Keratinocyte (primary cell): ENCODE measurements at regions not wholly inside any gene's neighbourhood (a gene's known extent, or its start where the extent isn't known, plus 50 kb on each side); places are given as distances from the start of the nearest gene placed in this dataset.

Experiments used
- DNase-seq: peaks from one replicate; pipeline ENCODE4 v3.0.0-alpha.2; 2011; ENCODE audit warnings: low read depth, missing footprints, low spot score
- FAIRE-seq: peaks from 2 replicates; lab custom pipeline; 2011; peaks lifted over from hg19 to GRCh38; lab: Jason Lieb, UNC
- H2AFZ ChIP-seq: 2 replicates; pipeline ENCODE4 v1.6.0; 2012; ENCODE audit warnings: low read length, control low read depth, inconsistent platforms; ENCODE audit not compliant: control insufficient read depth
- H3K27ac ChIP-seq: 2 replicates; pipeline ENCODE4 v1.5.1; 2011; ENCODE audit warnings: low read length; ENCODE audit not compliant: control insufficient read depth, insufficient read depth
- H3K27me3 ChIP-seq: 3 replicates; pipeline ENCODE4 v1.6.0; 2011; ENCODE audit warnings: low read length; ENCODE audit not compliant: control insufficient read depth, insufficient read depth; ENCODE audit errors: extremely low read depth
- H3K36me3 ChIP-seq, 2 experiments: 2 replicates in 1 of 2; 3 replicates in 1 of 2; pipeline ENCODE4 v1.5.1; 2011; ENCODE audit warnings: low read length in 2 of 2, mild to moderate bottlenecking in 1 of 2; ENCODE audit not compliant: control insufficient read depth in 2 of 2, insufficient read depth in 2 of 2; ENCODE audit errors: extremely low read depth in 1 of 2
- H3K4me1 ChIP-seq: 3 replicates; pipeline ENCODE4 v1.5.1; 2011; ENCODE audit warnings: low read length; ENCODE audit not compliant: control insufficient read depth, insufficient read depth; ENCODE audit errors: extremely low read depth
- H3K4me2 ChIP-seq: 3 replicates; pipeline ENCODE4 v1.6.0; 2011; ENCODE audit warnings: low read depth, low read length; ENCODE audit not compliant: control insufficient read depth, insufficient read depth; ENCODE audit errors: extremely low read depth
- H3K4me3 ChIP-seq, 3 experiments: fragments of 200-600 bp in 1 of 3; sonication (generic) in 1 of 3; 2 replicates in 2 of 3; 3 replicates in 1 of 3; pipeline ENCODE4 v1.5.1; 2011 to 2016; ENCODE audit warnings: low read length in 3 of 3, mild to moderate bottlenecking in 3 of 3, control low read depth in 2 of 3, inconsistent platforms in 1 of 3, low read depth in 1 of 3, mixed read lengths in 1 of 3, mixed run types in 1 of 3, moderate library complexity in 1 of 3; ENCODE audit not compliant: control insufficient read depth in 2 of 3, insufficient read depth in 2 of 3; ENCODE audit errors: extremely low read depth in 1 of 3
- H3K79me2 ChIP-seq: 2 replicates; pipeline ENCODE4 v1.6.0; 2012; ENCODE audit warnings: low read length; ENCODE audit not compliant: control insufficient read depth, insufficient read depth
- H3K9ac ChIP-seq: 3 replicates; pipeline ENCODE4 v1.6.0; 2011; ENCODE audit warnings: low read length; ENCODE audit not compliant: control insufficient read depth, insufficient read depth; ENCODE audit errors: extremely low read depth
- H3K9me1 ChIP-seq: 3 replicates; pipeline ENCODE4 v1.6.0; 2011; ENCODE audit warnings: low read length; ENCODE audit not compliant: control insufficient read depth, insufficient read depth; ENCODE audit errors: extremely low read depth
- H3K9me3 ChIP-seq: 2 replicates; pipeline ENCODE4 v1.5.1; 2012; ENCODE audit warnings: low read depth, low read length; ENCODE audit not compliant: control insufficient read depth
- H4K20me1 ChIP-seq: 3 replicates; pipeline ENCODE4 v1.6.0; 2011; ENCODE audit warnings: low read length; ENCODE audit not compliant: control insufficient read depth, insufficient read depth; ENCODE audit errors: extremely low read depth
- CTCF ChIP-seq, 3 experiments: IDR thresholded peaks in 1 of 3; conservative IDR thresholded peaks in 1 of 3; optimal IDR thresholded peaks in 1 of 3; 2 replicates in 2 of 3; 3 replicates in 1 of 3; pipeline versions ENCODE3 to v1.5.1; 2011; ENCODE audit warnings: low read length in 3 of 3, mild to moderate bottlenecking in 3 of 3, moderate library complexity in 2 of 3, control low read depth in 1 of 3, inconsistent platforms in 1 of 3; ENCODE audit not compliant: insufficient read depth in 2 of 3; ENCODE audit errors: extremely low read depth in 1 of 3
- EZH2 ChIP-seq: IDR thresholded peaks from one replicate; pipeline ENCODE4 v1.6.1; 2012; ENCODE audit warnings: inconsistent platforms, mild to moderate bottlenecking, low read length, moderate library complexity
- dilution Hi-C: fragments of 300-500 bp; cut with MboI; formaldehyde crosslinking; loops from one replicate; pipeline ENCODE4 v1.7.0; 2020; ENCODE audit warnings: low sequenced_read_pairs; ENCODE audit not compliant: extremely low pct_ligation_motif_present

GRCh38 chr3:177487635-177488186 lies 290.4 kb upstream of the TBL1XR1 start:
- H3K79me2 ChIP-seq = no peaks in the 10 kb centered on the region
- H2AFZ ChIP-seq = no peak overlapping the region
- dilution Hi-C loops = no loop called here
- H3K4me3 ChIP-seq = no peak overlapping the region
- H3K9ac ChIP-seq = no peak overlapping the region
- no peaks in the 10 kb centered on the region for H4K20me1 ChIP-seq
- no peaks in the 10 kb centered on the region for H3K36me3 ChIP-seq
- TF ChIP-seq CTCF (optimal IDR thresholded peaks at IDR 0.05 in 1 of 3, IDR thresholded peaks at IDR 0.05 in 1 of 3, conservative IDR thresholded peaks at IDR 0.05 in 1 of 3; ENCODE audit: extremely low read depth in 1 of 3, insufficient read depth in 2 of 3, low read length in 3 of 3) (no peak), EZH2 (no peak)
- peaks cover 24% of the 10 kb centered on the region for H3K4me1 ChIP-seq
- H3K4me2 ChIP-seq = no peak overlapping the region
- H3K27me3 ChIP-seq = no peaks in the 10 kb centered on the region
- H3K27ac ChIP-seq = no peak overlapping the region
- H3K9me3 ChIP-seq = no peaks in the 10 kb centered on the region
- FAIRE-seq (no peak), DNase-seq (no peak)
- H3K9me1 ChIP-seq = no peaks in the 10 kb centered on the region

DNA sequence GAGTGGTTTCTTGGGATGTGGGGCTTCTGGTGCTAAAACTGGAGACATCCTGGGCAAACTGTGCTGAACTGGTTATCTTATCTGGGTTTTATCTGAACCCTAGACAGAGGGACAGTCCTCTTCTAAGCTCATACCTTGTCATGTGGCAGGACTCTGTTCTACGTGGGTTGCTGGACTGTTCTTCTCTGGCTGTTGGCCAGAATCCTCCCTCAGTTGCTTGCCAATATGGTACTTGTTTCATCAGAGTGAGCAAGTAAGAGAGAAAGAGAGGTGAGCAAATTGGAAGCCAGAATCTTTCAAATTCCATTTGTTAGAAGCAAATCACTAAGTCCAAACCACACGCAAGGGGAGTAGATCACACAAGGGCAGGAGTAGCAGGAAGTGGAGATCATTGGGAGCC lies 291.5 kb upstream of the TBL1XR1 start:
- H3K27ac ChIP-seq = no peak overlapping the region
- dilution Hi-C loops = no loop called here
- TF ChIP-seq EZH2 = no peak
- TF ChIP-seq CTCF (optimal IDR thresholded peaks at IDR 0.05 in 1 of 3, IDR thresholded peaks at IDR 0.05 in 1 of 3, conservative IDR thresholded peaks at IDR 0.05 in 1 of 3; ENCODE audit: extremely low read depth in 1 of 3, insufficient read depth in 2 of 3, low read length in 3 of 3) = no peak
- no peak overlapping the region for H3K4me3 ChIP-seq
- no peaks in the 10 kb centered on the region for H4K20me1 ChIP-seq
- no peaks in the 10 kb centered on the region for H3K36me3 ChIP-seq
- no peak overlapping the region for H3K4me2 ChIP-seq
- H3K4me1 ChIP-seq = peaks cover 16% of the 10 kb centered on the region
- H3K9me1 ChIP-seq = no peaks in the 10 kb centered on the region
- no peaks in the 10 kb centered on the region for H3K27me3 ChIP-seq
- no peaks in the 10 kb centered on the region for H3K9me3 ChIP-seq
- DNase-seq (no peak), FAIRE-seq (no peak)
- H3K9ac ChIP-seq = no peak overlapping the region
- no peak overlapping the region for H2AFZ ChIP-seq
- H3K79me2 ChIP-seq = no peaks in the 10 kb centered on the region
